GM13977 (cell line): ENCODE measurements at regions not wholly inside any gene's neighbourhood (a gene's known extent, or its start where the extent isn't known, plus 50 kb on each side); places are given as distances from the start of the nearest gene placed in this dataset.

Experiments used
- DNase-seq: peaks from one replicate; pipeline ENCODE4 v3.0.0; 2012; ENCODE audit warnings: low spot score
- CTCF ChIP-seq: IDR thresholded peaks from 2 replicates; pipeline ENCODE4 v1.5.1; 2012; ENCODE audit warnings: mild to moderate bottlenecking, control low read depth; ENCODE audit not compliant: insufficient read depth; ENCODE audit errors: extremely low read depth, missing control alignments
- in situ Hi-C: fragments of 300-500 bp; cut with MboI; formaldehyde crosslinking; loops from one replicate; pipeline ENCODE4 v1.12.0; 2022; ENCODE audit warnings: low sequenced_read_pairs, low pct_unique_long_range_greater_than_20kb, mixed read lengths, inconsistent platforms; ENCODE audit not compliant: unreplicated experiment

- no peak for TF ChIP-seq CTCF
- in situ Hi-C loops: no loop called here
- DNase-seq: no peak
Observed at GRCh38 chr4:1558205-1558604, 125.9 kb downstream of the FAM53A start.

- TF ChIP-seq CTCF: no peak
- in situ Hi-C loops: no loop called here
- DNase-seq: no peak
Observed at GRCh38 chr4:1557221-1557597, 126.9 kb downstream of the FAM53A start.

- DNase-seq: no peak
- no peak for TF ChIP-seq CTCF
- in situ Hi-C loops: no loop called here
Observed at GRCh38 chr4:1556541-1557220, 127.4 kb downstream of the FAM53A start.

GRCh38 chr4:1554876-1555265, 129.2 kb downstream of the FAM53A start:
- no peak for TF ChIP-seq CTCF
- in situ Hi-C loops: no loop called here
- DNase-seq: no peak

GRCh38 chr4:1554246-1554875, 129.8 kb downstream of the FAM53A start:
- TF ChIP-seq CTCF: no peak
- in situ Hi-C loops: no loop called here
- no peak for DNase-seq

GRCh38 chr4:1553365-1553764, 130.7 kb downstream of the FAM53A start:
- no peak for DNase-seq
- no peak for TF ChIP-seq CTCF
- in situ Hi-C loops: no loop called here
